ACC112 (cell line): ENCODE measurements at regions not wholly inside any gene's neighbourhood (a gene's known extent, or its start where the extent isn't known, plus 50 kb on each side); places are given as distances from the start of the nearest gene placed in this dataset.
"Not testable (repeated sequence)": the region's sequence is repeated elsewhere in the genome, so short reads cannot be mapped to it uniquely, and the experiment has no call there.

ENCODE experiments used
- H2AFZ ChIP-seq: fragments of 200-600 bp; sonication (generic); one replicate; pipeline ENCODE4 v1.6.0; 2017; ENCODE audit warnings: antibody characterized with exemption, low read length; ENCODE audit not compliant: unreplicated experiment
- H3K27ac ChIP-seq: fragments of 200-600 bp; sonication (generic); 2 replicates; pipeline ENCODE4 v1.5.1; 2014; ENCODE audit warnings: low read depth, mild to moderate bottlenecking, antibody characterized with exemption, low read length, moderate library complexity
- H3K27me3 ChIP-seq: fragments of 200-600 bp; sonication (generic); 2 replicates; pipeline ENCODE4 v1.6.1; 2014; ENCODE audit warnings: mild to moderate bottlenecking, antibody characterized with exemption, low read length, moderate library complexity, mixed read lengths; ENCODE audit not compliant: insufficient read depth
- H3K36me3 ChIP-seq: fragments of 200-600 bp; sonication (generic); 2 replicates; pipeline ENCODE4 v1.6.1; 2016; ENCODE audit warnings: mild to moderate bottlenecking, antibody characterized with exemption, low read length, moderate library complexity, mixed read lengths; ENCODE audit not compliant: insufficient read depth
- H3K4me1 ChIP-seq: fragments of 200-600 bp; sonication (generic); one replicate; pipeline ENCODE4 v1.6.1; 2016; ENCODE audit warnings: low read length, mixed read lengths; ENCODE audit not compliant: insufficient read depth, unreplicated experiment, control insufficient read depth
- H3K4me3 ChIP-seq: fragments of 200-600 bp; sonication (generic); 2 replicates; pipeline ENCODE4 v1.5.1; 2014; ENCODE audit warnings: mild to moderate bottlenecking, low read depth, low read length
- H3K79me2 ChIP-seq: fragments of 200-600 bp; sonication (generic); one replicate; pipeline ENCODE4 v1.6.0; 2016; ENCODE audit warnings: low read length; ENCODE audit not compliant: control insufficient read depth, unreplicated experiment, insufficient read depth

- Histone ChIP-seq H3K27ac (no peak overlapping the region), H3K79me2 (no peaks in the 10 kb centered on the region), H3K4me1 (no peaks in the 10 kb centered on the region), H3K27me3 (no peaks in the 10 kb centered on the region), H3K36me3 (no peaks in the 10 kb centered on the region), H2AFZ (no peak overlapping the region), H3K4me3 (no peak overlapping the region)
Observed at GRCh38 chr1:187718527-187718926, 889.8 kb downstream of the PLA2G4A start.

- Histone ChIP-seq H3K4me1 (no peaks in the 10 kb centered on the region), H3K27ac (no peak overlapping the region), H3K4me3 (no peak overlapping the region), H3K36me3 (no peaks in the 10 kb centered on the region), H3K79me2 (no peaks in the 10 kb centered on the region), H3K27me3 (no peaks in the 10 kb centered on the region), H2AFZ (no peak overlapping the region)
Observed at GRCh38 chr1:187721216-187721615, 892.5 kb downstream of the PLA2G4A start.

- no peak overlapping the region for H3K27ac ChIP-seq
- no peaks in the 10 kb centered on the region for H3K4me1 ChIP-seq
Observed at GRCh38 chr1:187725216-187725615, 896.5 kb downstream of the PLA2G4A start.

DNA sequence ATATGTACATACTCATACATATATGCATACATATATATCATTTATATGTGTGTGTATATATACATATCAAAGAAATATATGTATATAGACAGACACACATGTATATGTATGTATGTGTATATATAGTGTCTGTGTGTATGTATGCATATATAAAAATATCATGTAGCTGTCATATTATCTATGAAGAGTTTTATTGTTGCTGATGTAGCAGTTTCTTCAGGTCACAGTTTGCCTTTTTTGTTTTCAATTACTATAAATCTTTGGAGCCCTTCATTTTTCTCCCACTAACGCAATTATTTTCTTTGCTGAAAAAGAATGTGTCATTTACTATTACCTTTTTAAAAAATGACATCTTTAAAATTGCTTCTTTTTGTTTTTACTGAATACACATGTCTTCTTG, 904.5 kb downstream of the PLA2G4A start:
- Histone ChIP-seq H2AFZ (no peak overlapping the region), H3K4me3 (no peak overlapping the region), H3K27me3 (no peaks in the 10 kb centered on the region), H3K79me2 (no peaks in the 10 kb centered on the region), H3K27ac (no peak overlapping the region), H3K4me1 (no peaks in the 10 kb centered on the region), H3K36me3 (no peaks in the 10 kb centered on the region)

More at GRCh38 chr1:187725216-187725615, 896.5 kb downstream of the PLA2G4A start:
- no peaks in the 10 kb centered on the region for H3K79me2 ChIP-seq
- no peak overlapping the region for H3K4me3 ChIP-seq
- no peaks in the 10 kb centered on the region for H3K27me3 ChIP-seq
- no peaks in the 10 kb centered on the region for H3K36me3 ChIP-seq
- H2AFZ ChIP-seq = no peak overlapping the region

- H3K4me1 ChIP-seq = no peaks in the 10 kb centered on the region
- no peaks in the 10 kb centered on the region for H3K36me3 ChIP-seq
- H3K79me2 ChIP-seq = no peaks in the 10 kb centered on the region
- no peak overlapping the region for H2AFZ ChIP-seq
- no peak overlapping the region for H3K27ac ChIP-seq
- no peak overlapping the region for H3K4me3 ChIP-seq
- H3K27me3 ChIP-seq = no peaks in the 10 kb centered on the region
Observed at GRCh38 chr1:187734427-187734826, 905.7 kb downstream of the PLA2G4A start.

- Histone ChIP-seq H2AFZ (no peak overlapping the region), H3K27ac (no peak overlapping the region)
Observed at GRCh38 chr1:187744665-187745064, 915.9 kb downstream of the PLA2G4A start.

GRCh38 chr1:187755536-187755935, 926.8 kb downstream of the PLA2G4A start:
- no peak overlapping the region for H3K4me3 ChIP-seq
- H3K79me2 ChIP-seq = no peaks in the 10 kb centered on the region
- no peaks in the 10 kb centered on the region for H3K4me1 ChIP-seq
- H2AFZ ChIP-seq = no peak overlapping the region
- H3K27me3 ChIP-seq = no peaks in the 10 kb centered on the region
- no peaks in the 10 kb centered on the region for H3K36me3 ChIP-seq
- no peak overlapping the region for H3K27ac ChIP-seq

More at GRCh38 chr1:187744665-187745064, 915.9 kb downstream of the PLA2G4A start:
- H3K4me1 ChIP-seq = no peaks in the 10 kb centered on the region
- H3K4me3 ChIP-seq = no peak overlapping the region
- no peaks in the 10 kb centered on the region for H3K36me3 ChIP-seq
- no peaks in the 10 kb centered on the region for H3K27me3 ChIP-seq
- no peaks in the 10 kb centered on the region for H3K79me2 ChIP-seq

DNA sequence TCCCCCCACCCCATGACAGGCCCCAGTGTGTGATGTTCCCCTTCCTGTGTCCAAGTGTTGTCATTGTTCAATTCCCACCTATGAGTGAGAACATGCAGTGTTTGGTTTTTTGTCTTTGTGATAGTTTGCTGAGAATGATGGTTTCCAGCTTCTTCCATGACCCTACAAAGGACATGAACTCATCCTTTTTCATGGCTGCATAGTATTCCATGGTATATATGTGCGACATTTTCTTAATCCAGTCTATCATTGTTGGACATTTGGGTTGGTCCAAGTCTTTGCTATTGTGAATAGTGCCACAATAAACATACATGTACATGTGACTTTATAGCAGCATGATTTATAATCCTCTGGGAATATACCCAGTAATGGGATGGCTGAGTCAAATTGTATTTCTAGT, 927.9 kb downstream of the PLA2G4A start:
- H3K27ac ChIP-seq, H2AFZ ChIP-seq, H3K4me1 ChIP-seq, H3K27me3 ChIP-seq, H3K4me3 ChIP-seq, H3K36me3 ChIP-seq, H3K79me2 ChIP-seq: not testable (repeated sequence)

GRCh38 chr1:187759825-187760333, 931.1 kb downstream of the PLA2G4A start:
- Histone ChIP-seq H3K27ac (no peak overlapping the region), H2AFZ (no peak overlapping the region), H3K36me3 (no peaks in the 10 kb centered on the region), H3K27me3 (no peaks in the 10 kb centered on the region), H3K79me2 (no peaks in the 10 kb centered on the region), H3K4me3 (no peak overlapping the region), H3K4me1 (no peaks in the 10 kb centered on the region)

GRCh38 chr1:187762118-187762517, 933.4 kb downstream of the PLA2G4A start:
- Histone ChIP-seq H2AFZ (no peak overlapping the region), H3K79me2 (no peaks in the 10 kb centered on the region)

GRCh38 chr1:187763465-187763864, 934.7 kb downstream of the PLA2G4A start:
- no peak overlapping the region for H3K4me3 ChIP-seq
- H3K27ac ChIP-seq = no peak overlapping the region
- no peak overlapping the region for H2AFZ ChIP-seq
- H3K36me3 ChIP-seq = no peaks in the 10 kb centered on the region
- no peaks in the 10 kb centered on the region for H3K79me2 ChIP-seq
- H3K27me3 ChIP-seq = no peaks in the 10 kb centered on the region
- H3K4me1 ChIP-seq = no peaks in the 10 kb centered on the region

More at GRCh38 chr1:187762118-187762517, 933.4 kb downstream of the PLA2G4A start:
- Histone ChIP-seq H3K36me3 (no peaks in the 10 kb centered on the region), H3K4me3 (no peak overlapping the region), H3K27me3 (no peaks in the 10 kb centered on the region), H3K27ac (no peak overlapping the region), H3K4me1 (no peaks in the 10 kb centered on the region)
